ENCODE measurements at regions not wholly inside any gene's neighbourhood (a gene's known extent, or its start where the extent isn't known, plus 50 kb on each side); places are given as distances from the start of the nearest gene placed in this dataset.

GRCh38 chr5:23146183-23146582 is 293.0 kb upstream of the CDH12 start:
- no peaks in the 10 kb centered on the region for H3K9me3 ChIP-seq
- intact Hi-C loops (cut with DNase I), result no loop called here
- TF ChIP-seq CTCF (IDR thresholded peaks at IDR 0.05), result no peak
- no peaks in the 10 kb centered on the region for H3K27me3 ChIP-seq
- ATAC-seq (no peak), DNase-seq (peak in 1 of 4 donors; percentile 34)
- H3K4me1 ChIP-seq, result no peaks in the 10 kb centered on the region
- no peaks in the 10 kb centered on the region for H3K36me3 ChIP-seq
- H3K27ac ChIP-seq, result no peak overlapping the region
- no peak overlapping the region for H3K4me3 ChIP-seq

GRCh38 chr5:23139338-23140171 is 286.4 kb upstream of the CDH12 start:
- no peak for ATAC-seq
- H3K4me1 ChIP-seq, result no peaks in the 10 kb centered on the region
- no peak for DNase-seq
- intact Hi-C loops (cut with DNase I), result no loop called here
- no peak overlapping the region for H3K4me3 ChIP-seq
- H3K27ac ChIP-seq, result no peak overlapping the region
- no peaks in the 10 kb centered on the region for H3K36me3 ChIP-seq
- no peaks in the 10 kb centered on the region for H3K27me3 ChIP-seq
- TF ChIP-seq CTCF (IDR thresholded peaks at IDR 0.05), result peak; percentile 13 to 26
- no peaks in the 10 kb centered on the region for H3K9me3 ChIP-seq

DNA sequence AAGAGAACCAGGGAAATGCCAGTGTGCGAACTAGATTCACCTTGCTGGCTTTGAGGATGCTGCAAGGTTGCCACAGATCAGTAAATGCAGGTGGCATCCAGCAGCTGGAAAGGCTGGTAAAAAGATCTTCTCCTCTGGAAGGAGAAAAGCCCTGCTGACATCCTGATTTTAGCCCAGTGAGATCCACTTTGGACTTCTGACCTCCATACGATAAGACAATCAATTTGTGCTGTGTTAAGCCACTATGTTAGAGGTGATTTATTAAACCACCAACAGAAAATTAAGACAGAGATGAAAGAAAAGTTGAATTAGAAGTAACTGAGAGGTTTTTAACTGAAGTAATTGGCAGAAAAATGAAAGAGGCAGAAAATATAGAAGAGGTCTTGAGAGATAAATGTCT is 283.8 kb upstream of the CDH12 start:
- no peaks in the 10 kb centered on the region for H3K4me1 ChIP-seq
- H3K9me3 ChIP-seq, result no peaks in the 10 kb centered on the region
- no peak for DNase-seq
- intact Hi-C loops (cut with DNase I), result no loop called here
- H3K27me3 ChIP-seq, result no peaks in the 10 kb centered on the region
- no peak overlapping the region for H3K4me3 ChIP-seq
- no peak for ATAC-seq
- no peaks in the 10 kb centered on the region for H3K36me3 ChIP-seq
- no peak overlapping the region for H3K27ac ChIP-seq
- TF ChIP-seq CTCF (IDR thresholded peaks at IDR 0.05), result no peak

DNA sequence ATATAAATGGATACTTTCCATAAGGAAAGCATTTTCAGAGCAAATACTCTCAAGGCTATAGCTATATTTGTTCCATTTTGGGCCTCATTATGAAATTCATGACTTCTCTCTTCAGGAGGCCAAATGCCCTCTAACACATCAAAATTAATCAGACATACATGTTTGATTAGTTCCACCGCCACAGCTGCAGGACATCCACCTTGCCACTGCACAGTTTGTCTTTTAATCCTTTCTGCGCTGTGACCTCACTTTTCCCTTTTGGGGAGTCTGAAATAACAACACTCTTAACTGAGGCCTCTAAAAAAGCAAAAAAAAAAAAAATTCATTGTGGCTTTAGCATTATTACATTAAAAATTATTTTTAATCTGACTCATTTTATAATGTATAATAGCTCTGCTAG is 279.1 kb upstream of the CDH12 start:
- H3K36me3 ChIP-seq, result no peaks in the 10 kb centered on the region
- intact Hi-C loops (cut with DNase I), result no loop called here
- H3K27me3 ChIP-seq, result no peaks in the 10 kb centered on the region
- DNase-seq (no peak), ATAC-seq (no peak)
- no peak overlapping the region for H3K4me3 ChIP-seq
- TF ChIP-seq CTCF (IDR thresholded peaks at IDR 0.05), result no peak
- H3K9me3 ChIP-seq, result peaks cover 0 to 10% of the 10 kb centered on the region in 2 donors
- no peak overlapping the region for H3K27ac ChIP-seq
- no peaks in the 10 kb centered on the region for H3K4me1 ChIP-seq

DNA sequence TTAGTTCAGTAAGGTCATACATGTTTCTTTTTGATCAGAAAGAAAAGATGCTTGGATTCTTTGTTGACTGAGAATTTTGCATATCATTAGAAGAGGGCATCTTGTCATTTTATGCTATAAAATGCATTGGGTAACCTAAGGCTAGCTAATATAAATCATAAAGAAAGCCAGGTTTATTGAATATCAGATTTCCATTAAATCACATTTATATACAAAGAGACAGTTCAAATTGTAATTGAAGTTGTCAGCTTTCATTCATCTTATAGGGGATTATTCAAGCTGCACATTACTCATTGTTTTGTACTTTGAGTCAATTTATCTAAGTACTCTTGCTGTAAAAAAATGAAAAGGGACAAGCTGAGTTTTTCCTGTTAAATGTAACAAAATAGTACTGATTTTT is 259.1 kb upstream of the CDH12 start:
- Histone ChIP-seq H3K9me3 (peaks cover 0 to 3% of the 10 kb centered on the region in 2 donors), H3K36me3 (no peaks in the 10 kb centered on the region), H3K4me1 (no peaks in the 10 kb centered on the region), H3K4me3 (no peak overlapping the region), H3K27ac (no peak overlapping the region), H3K27me3 (no peaks in the 10 kb centered on the region)
- no peak for DNase-seq
- no peak for TF ChIP-seq CTCF (IDR thresholded peaks at IDR 0.05)
- intact Hi-C loops (cut with DNase I), result no loop called here
- no peak for ATAC-seq

All from left lung (tissue), 4 donors.